ENCODE measurements at regions not wholly inside any gene's neighbourhood (a gene's known extent, or its start where the extent isn't known, plus 50 kb on each side); places are given as distances from the start of the nearest gene placed in this dataset.

DNA sequence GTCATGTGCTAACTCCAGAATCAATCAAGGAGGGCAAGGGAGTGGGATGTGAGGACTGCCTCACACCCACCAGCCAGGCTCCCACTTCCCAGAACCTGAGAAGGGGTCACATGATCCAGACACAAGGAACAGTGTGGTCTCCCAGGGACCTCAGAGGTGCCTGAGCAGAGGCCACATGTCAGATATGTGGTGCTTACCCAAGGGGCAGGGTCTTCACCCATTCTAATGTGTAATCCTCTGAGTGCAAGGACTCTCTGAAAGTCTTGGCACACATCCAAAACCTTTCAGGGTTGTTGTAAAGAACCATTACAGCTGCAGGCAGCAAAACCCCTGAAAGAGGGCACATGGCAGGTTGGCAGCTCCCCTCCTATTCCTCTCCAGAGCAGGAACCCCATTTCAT, 656.6 kb downstream of the UQCRFS1 start:
- POLR2A ChIA-PET, result no interaction called here

More for the DNA sequence above, 656.6 kb downstream of the UQCRFS1 start:
- Histone ChIP-seq H4K20me1 (replicated peaks; ENCODE audit: control insufficient read depth, extremely low read depth, insufficient read depth, low read length) (no peaks in the 10 kb centered on the region), H3K27me3 (ENCODE audit: control insufficient read depth in 2 of 2, insufficient read depth in 2 of 2, low read length in 2 of 2) (no peaks in the 10 kb centered on the region), H2AFZ (ENCODE audit: low read depth, low read length) (no peak overlapping the region), H3K9ac (replicated peaks; ENCODE audit: extremely low read depth, insufficient read depth, low read length) (no peak overlapping the region), H3K27ac (ENCODE audit: insufficient read depth, low read depth, low read length) (no peak overlapping the region), H3K9me3 (replicated peaks; ENCODE audit: control insufficient read depth, insufficient read depth, low read length) (no peaks in the 10 kb centered on the region), H3K36me3 (ENCODE audit: control insufficient read depth in 2 of 2, extremely low read depth in 1 of 2, insufficient read depth in 2 of 2, low read length in 2 of 2) (no peaks in the 10 kb centered on the region), H3K4me3 (replicated peaks in 1 of 3; ENCODE audit: insufficient read depth in 1 of 3, low read depth in 1 of 3, low read length in 3 of 3) (no peak overlapping the region), H3K4me1 (ENCODE audit: control insufficient read depth, extremely low read depth, insufficient read depth, low read length) (no peaks in the 10 kb centered on the region), H3K9me1 (replicated peaks; ENCODE audit: control insufficient read depth, extremely low read depth, insufficient read depth, low read length) (no peaks in the 10 kb centered on the region), H3K79me2 (ENCODE audit: control insufficient read depth, insufficient read depth, low read length) (no peaks in the 10 kb centered on the region), H3K4me2 (ENCODE audit: insufficient read depth, low read length) (no peak overlapping the region)
- TF ChIP-seq, protein P1, sequence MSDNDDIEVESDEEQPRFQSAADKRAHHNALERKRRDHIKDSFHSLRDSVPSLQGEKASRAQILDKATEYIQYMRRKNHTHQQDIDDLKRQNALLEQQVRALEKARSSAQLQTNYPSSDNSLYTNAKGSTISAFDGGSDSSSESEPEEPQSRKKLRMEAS (IDR thresholded peaks at IDR 0.05; ENCODE audit: insufficient read depth, insufficient read length), result no peak
- no peak for TF ChIP-seq JUN (IDR thresholded peaks at IDR 0.05; ENCODE audit: borderline replicate concordance, insufficient read depth, insufficient read length, low read depth)
- TF ChIP-seq POLR2A (IDR thresholded peaks at IDR 0.05; ENCODE audit: low read depth, low read length), result no peak
- no peak for TF ChIP-seq MYC (IDR thresholded peaks at IDR 0.05; ENCODE audit: low read depth, low read length)
- no peak for TF ChIP-seq POLR2AphosphoS5 (IDR thresholded peaks at IDR 0.05; ENCODE audit: insufficient read depth, low read depth, low read length)
- no peak for TF ChIP-seq EZH2 (IDR thresholded peaks at IDR 0.05; ENCODE audit: borderline replicate concordance, low read depth, low read length, severe bottlenecking)
- no peak for TF ChIP-seq FOS (IDR thresholded peaks at IDR 0.05; ENCODE audit: borderline replicate concordance, insufficient read depth, low read length)
- no peak for TF ChIP-seq GATA2 (IDR thresholded peaks at IDR 0.05; ENCODE audit: insufficient read depth, insufficient read length, low read depth, low read length)
- no peak for TF ChIP-seq CTCF (IDR thresholded peaks at IDR 0.05; ENCODE audit: extremely low read depth in 1 of 2, insufficient read depth in 1 of 2, low read depth in 1 of 2, low read length in 2 of 2)
- dilution Hi-C loops (cut with MboI; ENCODE audit: extremely low pct_ligation_motif_present, low sequenced_read_pairs) (no loop called here), intact Hi-C loops (cut with micrococcal nuclease) (no loop called here)
- BruUV-seq (replicated peaks), result no TSS peak
- FAIRE-seq, result no peak
- CTCF ChIA-PET, result no interaction called here
- DNase-seq (ENCODE audit: low read depth, low spot score), result no peak

All from endothelial cell of umbilical vein (primary cell).